Nephron (organoid): ENCODE measurements at regions not wholly inside any gene's neighbourhood (a gene's known extent, or its start where the extent isn't known, plus 50 kb on each side); places are given as distances from the start of the nearest gene placed in this dataset.

Experiments
- H3K27ac Mint-ChIP-seq, 3 experiments: 2 replicates each; pipeline ENCODE4 v1.8.0; 2020; ENCODE audit warnings: mixed read lengths in 3 of 3, mild to moderate bottlenecking in 2 of 3, moderate library complexity in 1 of 3
- H3K27me3 Mint-ChIP-seq: 2 replicates; pipeline ENCODE4 v1.8.0; 2021; ENCODE audit warnings: low read depth, mild to moderate bottlenecking, moderate library complexity, mixed read lengths
- H3K36me3 Mint-ChIP-seq: 2 replicates; pipeline ENCODE4 v1.8.0; 2020; ENCODE audit warnings: low read depth, mixed read lengths
- H3K4me1 Mint-ChIP-seq: 2 replicates; pipeline ENCODE4 v1.8.0; 2020; ENCODE audit warnings: mixed read lengths
- H3K4me3 Mint-ChIP-seq, 3 experiments: 2 replicates each; pipeline ENCODE4 v1.8.0; 2020; ENCODE audit warnings: mild to moderate bottlenecking in 3 of 3, mixed read lengths in 3 of 3, moderate library complexity in 2 of 3
- H3K9me3 Mint-ChIP-seq: 2 replicates; pipeline ENCODE4 v1.8.0; 2020; ENCODE audit warnings: mixed read lengths
- CTCF ChIP-seq, 3 experiments: fragments of 200-600 bp; sonication (generic); IDR thresholded peaks; one replicate each; pipeline ENCODE4 v1.5.0; 2021; ENCODE audit warnings: antibody characterized with exemption in 3 of 3; ENCODE audit not compliant: unreplicated experiment in 3 of 3

- no peak overlapping the region for H3K27ac Mint-ChIP-seq
- H3K4me1 Mint-ChIP-seq = no peaks in the 10 kb centered on the region
- no peak for TF ChIP-seq CTCF (IDR thresholded peaks at IDR 0.05; ENCODE audit: unreplicated experiment in 3 of 3)
- H3K27me3 Mint-ChIP-seq = peaks cover 4% of the 10 kb centered on the region
- no peaks in the 10 kb centered on the region for H3K36me3 Mint-ChIP-seq
- no peak overlapping the region for H3K4me3 Mint-ChIP-seq
- H3K9me3 Mint-ChIP-seq = no peaks in the 10 kb centered on the region
Observed at GRCh38 chr5:96075579-96076289, 114.1 kb upstream of the ELL2 start.

- H3K27ac Mint-ChIP-seq = no peak overlapping the region
Observed at GRCh38 chr5:96074870-96075269, 113.2 kb upstream of the ELL2 start.

GRCh38 chr5:96074460-96074859, 112.8 kb upstream of the ELL2 start:
- peaks cover 4% of the 10 kb centered on the region for H3K27me3 Mint-ChIP-seq
- no peaks in the 10 kb centered on the region for H3K9me3 Mint-ChIP-seq
- no peak for TF ChIP-seq CTCF (IDR thresholded peaks at IDR 0.05; ENCODE audit: unreplicated experiment in 3 of 3)
- no peaks in the 10 kb centered on the region for H3K4me1 Mint-ChIP-seq
- no peaks in the 10 kb centered on the region for H3K36me3 Mint-ChIP-seq
- no peak overlapping the region for H3K4me3 Mint-ChIP-seq
- H3K27ac Mint-ChIP-seq = no peak overlapping the region

More at GRCh38 chr5:96074870-96075269, 113.2 kb upstream of the ELL2 start:
- H3K36me3 Mint-ChIP-seq = no peaks in the 10 kb centered on the region
- no peaks in the 10 kb centered on the region for H3K4me1 Mint-ChIP-seq
- TF ChIP-seq CTCF (IDR thresholded peaks at IDR 0.05; ENCODE audit: unreplicated experiment in 3 of 3) = no peak
- H3K9me3 Mint-ChIP-seq = no peaks in the 10 kb centered on the region
- H3K4me3 Mint-ChIP-seq = no peak overlapping the region
- peaks cover 4% of the 10 kb centered on the region for H3K27me3 Mint-ChIP-seq

- Mint-ChIP-seq H3K27ac (no peak overlapping the region), H3K4me1 (peaks cover 3% of the 10 kb centered on the region), H3K4me3 (no peak overlapping the region), H3K9me3 (no peaks in the 10 kb centered on the region), H3K36me3 (no peaks in the 10 kb centered on the region), H3K27me3 (no peaks in the 10 kb centered on the region)
- no peak for TF ChIP-seq CTCF (IDR thresholded peaks at IDR 0.05; ENCODE audit: unreplicated experiment in 3 of 3)
Observed at GRCh38 chr5:96072791-96073165, 111.1 kb upstream of the ELL2 start.

- no peaks in the 10 kb centered on the region for H3K9me3 Mint-ChIP-seq
- no peak overlapping the region for H3K4me3 Mint-ChIP-seq
- no peak for TF ChIP-seq CTCF (IDR thresholded peaks at IDR 0.05; ENCODE audit: unreplicated experiment in 3 of 3)
- no peaks in the 10 kb centered on the region for H3K27me3 Mint-ChIP-seq
- no peak overlapping the region for H3K27ac Mint-ChIP-seq
- H3K4me1 Mint-ChIP-seq = peaks cover 5% of the 10 kb centered on the region
- no peaks in the 10 kb centered on the region for H3K36me3 Mint-ChIP-seq
Observed at GRCh38 chr5:96072138-96072790, 110.6 kb upstream of the ELL2 start.
